ENCODE measurements at regions not wholly inside any gene's neighbourhood (a gene's known extent, or its start where the extent isn't known, plus 50 kb on each side); places are given as distances from the start of the nearest gene placed in this dataset.

DNA sequence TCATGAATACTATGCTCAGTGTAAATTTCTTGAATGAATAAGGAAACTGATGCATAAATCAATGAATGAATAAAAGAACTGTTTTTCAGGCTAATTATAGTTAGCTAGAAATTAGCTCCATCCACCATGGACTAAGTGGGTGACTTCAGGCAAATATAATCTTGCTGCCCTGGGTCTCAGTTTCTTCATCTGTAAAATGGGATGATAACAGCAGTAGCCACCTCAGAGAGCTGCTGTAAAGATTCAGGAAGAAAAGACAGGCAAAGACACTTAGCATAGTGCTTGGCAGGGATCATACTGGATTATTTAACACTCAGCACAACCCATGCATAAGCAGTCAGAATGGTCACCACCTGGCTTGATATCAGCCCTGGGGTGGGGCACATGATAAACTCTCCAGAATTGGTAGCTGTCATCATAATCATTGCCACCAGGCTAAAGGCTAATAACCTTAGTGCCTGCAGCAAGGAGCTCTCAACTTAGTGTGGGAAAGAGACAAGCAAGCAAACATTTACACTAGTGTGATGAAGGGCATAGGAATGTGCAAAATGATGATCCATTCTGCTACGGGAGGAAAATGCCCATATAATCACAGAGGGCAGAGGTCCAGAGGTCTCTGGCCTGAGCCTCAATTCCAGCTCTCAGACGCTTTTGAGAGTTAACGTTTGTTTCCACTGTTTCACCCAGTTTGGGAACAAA, 234.7 kb upstream of the TBX3 start:
- Histone ChIP-seq H3K27me3 (ENCODE audit: insufficient read depth, low read depth, low read length) (no peaks in the 10 kb centered on the region), H3K9me2 (ENCODE audit: insufficient read depth, low read length) (no peaks in the 10 kb centered on the region), H4K20me1 (ENCODE audit: insufficient read depth) (no peaks in the 10 kb centered on the region), H3K36me3 (ENCODE audit: insufficient read depth, low read length) (no peaks in the 10 kb centered on the region), H3K79me2 (replicated peaks; ENCODE audit: insufficient read depth, low read length) (no peaks in the 10 kb centered on the region), H3K4me3 (ENCODE audit: low read length) (no peak overlapping the region), H3F3A (ENCODE audit: insufficient read depth, low read length, poor library complexity, severe bottlenecking) (no peaks in the 10 kb centered on the region), H3K27ac (ENCODE audit: low read length) (no peak overlapping the region), H2AFZ (ENCODE audit: low read depth, low read length) (no peak overlapping the region), H3K9ac (ENCODE audit: low read length) (no peak overlapping the region), H3K9me3 (ENCODE audit: low read length) (no peaks in the 10 kb centered on the region), H3K4me2 (ENCODE audit: low read length) (no peak overlapping the region)
- TF ChIP-seq EP300 (conservative IDR thresholded peaks at IDR 0.05; ENCODE audit: poor library complexity, severe bottlenecking) (no peak), RAD21 (conservative IDR thresholded peaks at IDR 0.05) (no peak), MXI1 (conservative IDR thresholded peaks at IDR 0.05; ENCODE audit: poor library complexity, severe bottlenecking) (no peak), TAF1 (IDR thresholded peaks at IDR 0.05; ENCODE audit: low read depth) (no peak), EZH2 (IDR thresholded peaks at IDR 0.05; ENCODE audit: borderline replicate concordance, insufficient read depth, low read length, poor library complexity, severe bottlenecking) (no peak), POLR2AphosphoS5 (IDR thresholded peaks at IDR 0.05) (no peak), SMC3 (conservative IDR thresholded peaks at IDR 0.05; ENCODE audit: poor library complexity) (no peak)
- TF ChIP-seq, protein P1, sequence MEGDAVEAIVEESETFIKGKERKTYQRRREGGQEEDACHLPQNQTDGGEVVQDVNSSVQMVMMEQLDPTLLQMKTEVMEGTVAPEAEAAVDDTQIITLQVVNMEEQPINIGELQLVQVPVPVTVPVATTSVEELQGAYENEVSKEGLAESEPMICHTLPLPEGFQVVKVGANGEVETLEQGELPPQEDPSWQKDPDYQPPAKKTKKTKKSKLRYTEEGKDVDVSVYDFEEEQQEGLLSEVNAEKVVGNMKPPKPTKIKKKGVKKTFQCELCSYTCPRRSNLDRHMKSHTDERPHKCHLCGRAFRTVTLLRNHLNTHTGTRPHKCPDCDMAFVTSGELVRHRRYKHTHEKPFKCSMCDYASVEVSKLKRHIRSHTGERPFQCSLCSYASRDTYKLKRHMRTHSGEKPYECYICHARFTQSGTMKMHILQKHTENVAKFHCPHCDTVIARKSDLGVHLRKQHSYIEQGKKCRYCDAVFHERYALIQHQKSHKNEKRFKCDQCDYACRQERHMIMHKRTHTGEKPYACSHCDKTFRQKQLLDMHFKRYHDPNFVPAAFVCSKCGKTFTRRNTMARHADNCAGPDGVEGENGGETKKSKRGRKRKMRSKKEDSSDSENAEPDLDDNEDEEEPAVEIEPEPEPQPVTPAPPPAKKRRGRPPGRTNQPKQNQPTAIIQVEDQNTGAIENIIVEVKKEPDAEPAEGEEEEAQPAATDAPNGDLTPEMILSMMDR (IDR thresholded peaks at IDR 0.05; ENCODE audit: poor library complexity, severe bottlenecking): no peak
- TF ChIP-seq, protein P2, sequence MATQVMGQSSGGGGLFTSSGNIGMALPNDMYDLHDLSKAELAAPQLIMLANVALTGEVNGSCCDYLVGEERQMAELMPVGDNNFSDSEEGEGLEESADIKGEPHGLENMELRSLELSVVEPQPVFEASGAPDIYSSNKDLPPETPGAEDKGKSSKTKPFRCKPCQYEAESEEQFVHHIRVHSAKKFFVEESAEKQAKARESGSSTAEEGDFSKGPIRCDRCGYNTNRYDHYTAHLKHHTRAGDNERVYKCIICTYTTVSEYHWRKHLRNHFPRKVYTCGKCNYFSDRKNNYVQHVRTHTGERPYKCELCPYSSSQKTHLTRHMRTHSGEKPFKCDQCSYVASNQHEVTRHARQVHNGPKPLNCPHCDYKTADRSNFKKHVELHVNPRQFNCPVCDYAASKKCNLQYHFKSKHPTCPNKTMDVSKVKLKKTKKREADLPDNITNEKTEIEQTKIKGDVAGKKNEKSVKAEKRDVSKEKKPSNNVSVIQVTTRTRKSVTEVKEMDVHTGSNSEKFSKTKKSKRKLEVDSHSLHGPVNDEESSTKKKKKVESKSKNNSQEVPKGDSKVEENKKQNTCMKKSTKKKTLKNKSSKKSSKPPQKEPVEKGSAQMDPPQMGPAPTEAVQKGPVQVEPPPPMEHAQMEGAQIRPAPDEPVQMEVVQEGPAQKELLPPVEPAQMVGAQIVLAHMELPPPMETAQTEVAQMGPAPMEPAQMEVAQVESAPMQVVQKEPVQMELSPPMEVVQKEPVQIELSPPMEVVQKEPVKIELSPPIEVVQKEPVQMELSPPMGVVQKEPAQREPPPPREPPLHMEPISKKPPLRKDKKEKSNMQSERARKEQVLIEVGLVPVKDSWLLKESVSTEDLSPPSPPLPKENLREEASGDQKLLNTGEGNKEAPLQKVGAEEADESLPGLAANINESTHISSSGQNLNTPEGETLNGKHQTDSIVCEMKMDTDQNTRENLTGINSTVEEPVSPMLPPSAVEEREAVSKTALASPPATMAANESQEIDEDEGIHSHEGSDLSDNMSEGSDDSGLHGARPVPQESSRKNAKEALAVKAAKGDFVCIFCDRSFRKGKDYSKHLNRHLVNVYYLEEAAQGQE (IDR thresholded peaks at IDR 0.05; ENCODE audit: borderline replicate concordance): no peak

DNA sequence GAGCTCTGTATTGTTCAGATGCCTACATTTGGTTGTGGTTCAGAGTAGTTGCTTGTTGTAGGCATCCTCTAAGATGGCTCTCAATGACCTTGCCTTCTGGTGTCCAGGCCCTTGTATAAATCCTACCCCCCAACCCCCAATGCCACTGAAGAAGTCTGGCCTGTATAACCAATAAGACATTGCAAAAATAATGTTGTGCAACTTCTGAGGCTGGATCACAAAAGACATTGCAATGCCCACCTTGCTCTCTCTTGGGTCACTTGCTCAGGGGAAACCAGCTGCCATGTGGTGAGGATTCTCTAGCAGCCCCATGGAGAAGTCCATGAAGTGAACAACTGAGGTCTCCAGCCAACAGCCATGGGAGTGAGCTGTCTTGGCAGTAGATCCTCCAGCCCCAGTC, 234.0 kb upstream of the TBX3 start:
- H3K36me3 ChIP-seq (ENCODE audit: insufficient read depth, low read length): no peaks in the 10 kb centered on the region
- no peaks in the 10 kb centered on the region for H3F3A ChIP-seq (ENCODE audit: insufficient read depth, low read length, poor library complexity, severe bottlenecking)
- no peak overlapping the region for H3K9ac ChIP-seq (ENCODE audit: low read length)
- H3K9me3 ChIP-seq (ENCODE audit: low read length): no peaks in the 10 kb centered on the region
- H4K20me1 ChIP-seq (ENCODE audit: insufficient read depth): no peaks in the 10 kb centered on the region
- H3K4me2 ChIP-seq (ENCODE audit: low read length): no peak overlapping the region
- H3K27me3 ChIP-seq (ENCODE audit: insufficient read depth, low read depth, low read length): no peaks in the 10 kb centered on the region
- no peak overlapping the region for H3K27ac ChIP-seq (ENCODE audit: low read length)
- TF ChIP-seq, protein P2 (IDR thresholded peaks at IDR 0.05; ENCODE audit: borderline replicate concordance): no peak
- TF ChIP-seq EZH2 (IDR thresholded peaks at IDR 0.05; ENCODE audit: borderline replicate concordance, insufficient read depth, low read length, poor library complexity, severe bottlenecking) (no peak), MXI1 (conservative IDR thresholded peaks at IDR 0.05; ENCODE audit: poor library complexity, severe bottlenecking) (no peak)
- H3K79me2 ChIP-seq (replicated peaks; ENCODE audit: insufficient read depth, low read length): no peaks in the 10 kb centered on the region
- no peak overlapping the region for H3K4me3 ChIP-seq (ENCODE audit: low read length)
- H3K9me2 ChIP-seq (ENCODE audit: insufficient read depth, low read length): no peaks in the 10 kb centered on the region
- no peak overlapping the region for H2AFZ ChIP-seq (ENCODE audit: low read depth, low read length)
